GM13977 (cell line): ENCODE measurements at regions not wholly inside any gene's neighbourhood (a gene's known extent, or its start where the extent isn't known, plus 50 kb on each side); places are given as distances from the start of the nearest gene placed in this dataset.

ENCODE experiments used
- DNase-seq: peaks from one replicate; pipeline ENCODE4 v3.0.0; 2012; ENCODE audit warnings: low spot score
- in situ Hi-C: fragments of 300-500 bp; cut with MboI; formaldehyde crosslinking; loops from one replicate; pipeline ENCODE4 v1.12.0; 2022; ENCODE audit warnings: low sequenced_read_pairs, low pct_unique_long_range_greater_than_20kb, mixed read lengths, inconsistent platforms; ENCODE audit not compliant: unreplicated experiment
- TF ChIP-seq, protein P1 (sequence below): IDR thresholded peaks from 2 replicates; pipeline ENCODE4 v1.5.1; 2012; ENCODE audit warnings: mild to moderate bottlenecking, control low read depth; ENCODE audit not compliant: insufficient read depth; ENCODE audit errors: extremely low read depth, missing control alignments

DNA sequence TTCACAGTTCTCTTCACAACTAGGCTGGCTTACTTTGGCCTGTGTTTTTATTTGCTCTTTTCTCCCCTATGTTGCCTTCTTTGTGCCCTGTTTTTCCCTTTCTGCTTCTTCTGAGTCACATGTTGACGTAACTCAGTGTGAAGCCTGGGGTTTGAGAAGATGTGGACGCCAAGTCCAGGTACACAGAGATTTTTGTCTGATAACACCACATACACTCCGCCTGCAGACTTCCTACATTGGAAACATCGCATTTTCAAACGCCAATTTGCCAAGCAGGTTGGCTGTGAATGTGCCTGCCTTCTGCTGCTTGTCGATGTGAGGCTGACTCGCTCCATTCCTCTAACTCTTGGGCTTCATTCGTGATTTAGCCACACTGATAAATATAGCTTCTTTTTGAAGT, 62.6 kb upstream of the FN1 start:
- in situ Hi-C loops, result no loop called here
- TF ChIP-seq, protein P1, sequence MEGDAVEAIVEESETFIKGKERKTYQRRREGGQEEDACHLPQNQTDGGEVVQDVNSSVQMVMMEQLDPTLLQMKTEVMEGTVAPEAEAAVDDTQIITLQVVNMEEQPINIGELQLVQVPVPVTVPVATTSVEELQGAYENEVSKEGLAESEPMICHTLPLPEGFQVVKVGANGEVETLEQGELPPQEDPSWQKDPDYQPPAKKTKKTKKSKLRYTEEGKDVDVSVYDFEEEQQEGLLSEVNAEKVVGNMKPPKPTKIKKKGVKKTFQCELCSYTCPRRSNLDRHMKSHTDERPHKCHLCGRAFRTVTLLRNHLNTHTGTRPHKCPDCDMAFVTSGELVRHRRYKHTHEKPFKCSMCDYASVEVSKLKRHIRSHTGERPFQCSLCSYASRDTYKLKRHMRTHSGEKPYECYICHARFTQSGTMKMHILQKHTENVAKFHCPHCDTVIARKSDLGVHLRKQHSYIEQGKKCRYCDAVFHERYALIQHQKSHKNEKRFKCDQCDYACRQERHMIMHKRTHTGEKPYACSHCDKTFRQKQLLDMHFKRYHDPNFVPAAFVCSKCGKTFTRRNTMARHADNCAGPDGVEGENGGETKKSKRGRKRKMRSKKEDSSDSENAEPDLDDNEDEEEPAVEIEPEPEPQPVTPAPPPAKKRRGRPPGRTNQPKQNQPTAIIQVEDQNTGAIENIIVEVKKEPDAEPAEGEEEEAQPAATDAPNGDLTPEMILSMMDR, result no peak
- no peak for DNase-seq

DNA sequence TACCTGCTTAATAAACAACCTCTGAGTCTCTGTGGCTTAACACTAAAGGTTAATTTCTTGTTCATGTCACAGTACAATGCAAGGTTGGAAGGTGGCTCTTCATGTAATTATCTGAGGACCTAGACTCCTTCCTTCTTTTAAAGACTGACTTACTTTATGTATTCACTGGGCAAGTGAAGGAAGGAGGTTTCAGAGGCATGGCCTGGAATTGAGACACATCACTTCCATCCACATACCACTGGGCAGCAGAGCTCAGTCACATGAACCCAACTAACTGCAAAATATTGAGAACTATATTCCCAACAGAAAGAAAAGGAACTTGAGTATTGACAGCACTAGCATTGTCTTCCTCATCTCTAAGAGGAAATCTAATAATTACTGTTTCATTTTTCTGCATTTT, 57.5 kb upstream of the FN1 start:
- in situ Hi-C loops, result no loop called here
- DNase-seq, result no peak
- TF ChIP-seq, protein P1, result no peak

DNA sequence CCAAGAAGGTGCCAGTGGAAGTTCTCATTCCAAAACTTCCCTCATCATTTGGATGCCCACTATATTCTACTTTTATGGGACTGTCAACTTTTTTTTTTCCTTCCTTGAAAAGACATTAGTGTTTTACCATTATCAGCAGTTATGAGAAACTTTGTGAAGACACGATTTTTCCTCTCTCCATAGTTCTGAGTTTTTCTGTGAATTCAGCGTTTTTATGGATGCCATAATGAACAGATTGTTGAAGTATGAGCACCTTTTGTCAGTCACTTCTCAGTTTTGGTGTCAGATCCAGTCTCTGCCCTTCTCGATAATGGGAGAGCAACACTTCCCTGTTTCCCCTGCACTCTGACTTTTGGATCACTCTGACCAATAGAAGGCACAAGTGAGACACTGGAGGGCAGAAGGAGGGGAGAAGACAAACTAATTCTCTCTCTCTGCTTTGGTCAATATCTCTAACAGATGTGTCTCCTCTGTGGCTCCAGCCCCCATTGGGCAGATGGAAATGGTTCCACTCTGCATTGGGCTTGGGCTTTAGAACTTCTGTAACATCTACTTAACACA, 53.5 kb upstream of the FN1 start:
- no peak for DNase-seq
- in situ Hi-C loops, result no loop called here
- TF ChIP-seq, protein P1, result no peak

DNA sequence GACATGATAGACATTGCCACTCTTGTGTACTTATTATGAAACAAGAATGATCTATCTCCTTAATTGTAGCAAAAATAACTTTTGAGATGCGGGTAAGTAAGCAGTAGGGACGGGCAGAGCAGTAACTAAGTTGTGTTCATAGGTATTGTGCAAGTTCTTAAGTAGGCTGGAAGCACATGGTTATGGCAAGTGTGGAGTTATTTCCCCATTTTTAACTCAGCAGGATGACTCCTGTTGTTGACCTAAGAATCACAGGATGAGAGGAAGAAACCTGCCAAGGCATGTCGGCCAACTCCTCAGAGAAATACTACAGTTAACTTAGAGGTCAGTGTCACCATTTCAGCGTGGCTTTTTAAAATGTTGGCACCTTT, 51.1 kb upstream of the FN1 start:
- in situ Hi-C loops, result no loop called here
- TF ChIP-seq, protein P1, result no peak
- DNase-seq, result no peak

DNA sequence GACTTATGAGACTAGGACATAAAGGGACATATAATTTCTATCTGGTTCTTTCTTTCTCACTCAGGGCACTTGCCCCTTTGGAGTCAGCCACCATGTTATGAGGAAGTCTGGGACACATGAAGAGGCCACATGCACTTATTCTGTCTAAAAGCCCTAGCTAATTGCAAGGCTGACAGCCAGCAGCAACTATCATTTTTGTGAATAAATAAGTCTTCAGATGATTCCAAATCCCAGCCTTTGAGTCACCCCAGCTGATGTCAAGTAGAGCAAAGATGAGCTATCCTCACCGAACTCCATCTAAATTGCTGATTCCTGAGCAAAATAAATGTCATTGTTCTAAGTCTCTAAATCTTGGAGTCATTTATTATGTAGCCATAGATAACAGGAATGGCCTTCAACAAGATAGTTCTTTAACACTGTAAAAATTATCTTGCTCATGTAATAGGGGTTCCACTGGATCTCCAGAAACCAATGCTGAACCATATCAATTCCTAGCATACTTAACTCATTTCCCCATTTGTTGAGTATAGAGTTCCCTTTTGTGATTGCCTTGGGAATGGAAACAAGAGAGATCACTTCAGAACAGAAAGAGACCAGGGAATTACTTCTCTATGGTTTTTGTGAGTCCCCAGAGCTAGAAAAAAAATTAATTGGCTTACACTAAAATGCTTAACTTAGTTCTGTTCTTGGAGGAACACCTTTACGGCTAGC, 50.6 kb upstream of the FN1 start:
- in situ Hi-C loops, result no loop called here
- TF ChIP-seq, protein P1, result no peak
- DNase-seq, result no peak
